SH-SY5Y (cell line): ENCODE measurements at regions not wholly inside any gene's neighbourhood (a gene's known extent, or its start where the extent isn't known, plus 50 kb on each side); places are given as distances from the start of the nearest gene placed in this dataset.

ENCODE experiments used
- GATA2 ChIP-seq: IDR thresholded peaks from 2 replicates; pipeline ENCODE4 v1.6.1; 2011; ENCODE audit warnings: mild to moderate bottlenecking, low read depth, low read length
- GATA3 ChIP-seq: IDR thresholded peaks from 2 replicates; pipeline ENCODE4 v1.6.1; 2011; ENCODE audit warnings: low read depth, mild to moderate bottlenecking, low read length, moderate library complexity

- TF ChIP-seq GATA3 (no peak), GATA2 (no peak)
Observed at GRCh38 chr13:82687884-82688283, 1194.4 kb downstream of the SLITRK1 start.

- TF ChIP-seq GATA2, result no peak
- no peak for TF ChIP-seq GATA3
Observed at GRCh38 chr13:82681535-82681934, 1200.7 kb downstream of the SLITRK1 start.

- TF ChIP-seq GATA2, result no peak
- TF ChIP-seq GATA3, result no peak
Observed at GRCh38 chr13:82678052-82678451, 1204.2 kb downstream of the SLITRK1 start.

GRCh38 chr13:82675024-82675423, 1207.2 kb downstream of the SLITRK1 start:
- no peak for TF ChIP-seq GATA3

- no peak for TF ChIP-seq GATA2
- TF ChIP-seq GATA3, result no peak
Observed at GRCh38 chr13:82674546-82674945, 1207.7 kb downstream of the SLITRK1 start.

GRCh38 chr13:82672248-82672647, 1210.0 kb downstream of the SLITRK1 start:
- TF ChIP-seq GATA3 (no peak), GATA2 (no peak)

GRCh38 chr13:82664183-82664582, 1218.1 kb downstream of the SLITRK1 start:
- TF ChIP-seq GATA2 (no peak), GATA3 (no peak)

GRCh38 chr13:82661126-82661525, 1221.1 kb downstream of the SLITRK1 start:
- TF ChIP-seq GATA2 (no peak), GATA3 (no peak)

GRCh38 chr13:82658811-82659210, 1223.5 kb downstream of the SLITRK1 start:
- TF ChIP-seq GATA3 (no peak), GATA2 (no peak)

- TF ChIP-seq GATA3 (no peak), GATA2 (no peak)
Observed at GRCh38 chr13:82657471-82657870, 1224.8 kb downstream of the SLITRK1 start.

- TF ChIP-seq GATA2 (no peak), GATA3 (no peak)
Observed at GRCh38 chr13:82654861-82655855, 1227.1 kb downstream of the SLITRK1 start.

GRCh38 chr13:82654143-82654542, 1228.1 kb downstream of the SLITRK1 start:
- TF ChIP-seq GATA3, result no peak
- TF ChIP-seq GATA2, result no peak

GRCh38 chr13:82647540-82647939, 1234.7 kb downstream of the SLITRK1 start:
- TF ChIP-seq GATA2 (no peak), GATA3 (no peak)

GRCh38 chr13:82636119-82636518, 1246.2 kb downstream of the SLITRK1 start:
- TF ChIP-seq GATA3 (no peak), GATA2 (no peak)

- no peak for TF ChIP-seq GATA3
- no peak for TF ChIP-seq GATA2
Observed at GRCh38 chr13:82634946-82635345, 1247.3 kb downstream of the SLITRK1 start.
